Esophagus muscularis mucosa (tissue), 4 donors: ENCODE measurements at regions not wholly inside any gene's neighbourhood (a gene's known extent, or its start where the extent isn't known, plus 50 kb on each side); places are given as distances from the start of the nearest gene placed in this dataset.

Source experiments
- EP300 ChIP-seq: sonication (generic); formaldehyde crosslinking; IDR thresholded peaks from one replicate; pipeline ENCODE4 v1.6.1; 2017; ENCODE audit warnings: antibody characterized with exemption
- POLR2A ChIP-seq: fragments of 450-650 bp; IDR thresholded peaks from one replicate; pipeline ENCODE4 v1.6.1; 2017; ENCODE audit warnings: antibody characterized with exemption, moderate library complexity, mild to moderate bottlenecking, low read depth
- POLR2AphosphoS5 ChIP-seq, 2 donors: sonication (generic); formaldehyde crosslinking; IDR thresholded peaks; one replicate each; pipeline ENCODE4 v1.6.1; 2017; ENCODE audit warnings: antibody characterized with exemption in 2 of 2
- TF ChIP-seq, protein P1 (sequence below), 3 experiments: fragments of 200-600 bp in 2 of 3; fragments of 450-650 bp in 1 of 3; sonication (generic) in 2 of 3; IDR thresholded peaks; one replicate each; pipeline ENCODE4 v1.5.1; 2017 to 2019; ENCODE audit warnings: antibody characterized with exemption in 3 of 3, mild to moderate bottlenecking in 2 of 3, moderate library complexity in 1 of 3

DNA sequence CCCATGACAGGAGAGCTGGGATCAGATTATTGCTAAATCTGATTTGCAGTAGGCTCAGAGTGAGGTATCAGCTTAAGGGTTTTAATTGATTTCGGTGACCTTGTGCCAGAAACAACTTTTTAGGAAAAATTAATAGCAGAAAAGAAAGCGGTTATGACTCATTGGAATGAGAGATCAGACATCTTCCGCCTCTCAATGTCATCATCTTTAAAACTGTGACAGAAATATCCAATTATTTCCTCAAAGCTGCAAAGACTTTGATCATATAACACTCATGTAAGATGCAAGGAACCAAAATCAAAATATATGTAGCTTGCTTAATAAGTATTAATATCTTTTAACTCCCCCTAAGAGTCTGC lies 190.1 kb upstream of the FOXF1 start:
- no peak for TF ChIP-seq POLR2A
- TF ChIP-seq, protein P1, sequence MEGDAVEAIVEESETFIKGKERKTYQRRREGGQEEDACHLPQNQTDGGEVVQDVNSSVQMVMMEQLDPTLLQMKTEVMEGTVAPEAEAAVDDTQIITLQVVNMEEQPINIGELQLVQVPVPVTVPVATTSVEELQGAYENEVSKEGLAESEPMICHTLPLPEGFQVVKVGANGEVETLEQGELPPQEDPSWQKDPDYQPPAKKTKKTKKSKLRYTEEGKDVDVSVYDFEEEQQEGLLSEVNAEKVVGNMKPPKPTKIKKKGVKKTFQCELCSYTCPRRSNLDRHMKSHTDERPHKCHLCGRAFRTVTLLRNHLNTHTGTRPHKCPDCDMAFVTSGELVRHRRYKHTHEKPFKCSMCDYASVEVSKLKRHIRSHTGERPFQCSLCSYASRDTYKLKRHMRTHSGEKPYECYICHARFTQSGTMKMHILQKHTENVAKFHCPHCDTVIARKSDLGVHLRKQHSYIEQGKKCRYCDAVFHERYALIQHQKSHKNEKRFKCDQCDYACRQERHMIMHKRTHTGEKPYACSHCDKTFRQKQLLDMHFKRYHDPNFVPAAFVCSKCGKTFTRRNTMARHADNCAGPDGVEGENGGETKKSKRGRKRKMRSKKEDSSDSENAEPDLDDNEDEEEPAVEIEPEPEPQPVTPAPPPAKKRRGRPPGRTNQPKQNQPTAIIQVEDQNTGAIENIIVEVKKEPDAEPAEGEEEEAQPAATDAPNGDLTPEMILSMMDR (IDR thresholded peaks at IDR 0.05) = no peak
- TF ChIP-seq EP300 = no peak
- no peak for TF ChIP-seq POLR2AphosphoS5 (IDR thresholded peaks at IDR 0.05)
